Peyer's patch (tissue), 4 donors: ENCODE measurements at regions not wholly inside any gene's neighbourhood (a gene's known extent, or its start where the extent isn't known, plus 50 kb on each side); places are given as distances from the start of the nearest gene placed in this dataset.

ENCODE experiments used
- DNase-seq, 3 donors: peaks; one replicate each; pipeline ENCODE4 v3.0.0-alpha.2; 2017 to 2019
- H3K27ac ChIP-seq, 4 donors: fragments of 200-600 bp; sonication (generic); one replicate each; pipeline ENCODE4 v1.5.1; 2016 to 2019
- H3K27me3 ChIP-seq, 2 donors: fragments of 200-600 bp; sonication (generic); one replicate each; pipeline ENCODE4 v1.5.1; 2019
- H3K36me3 ChIP-seq, 3 donors: fragments of 200-600 bp; sonication (generic); one replicate each; pipeline ENCODE4 v1.5.1; 2016 to 2019
- H3K4me1 ChIP-seq, 4 donors: fragments of 200-600 bp; sonication (generic); one replicate each; pipeline ENCODE4 v1.5.1; 2016 to 2019
- H3K4me3 ChIP-seq, 4 donors: fragments of 200-600 bp; sonication (generic); 1 replicate in 3 of 4; 2 replicates in 1 of 4; pipeline ENCODE4 v1.5.1; 2016 to 2019; ENCODE audit warnings: mild to moderate bottlenecking in 1 of 4
- H3K9me3 ChIP-seq, 4 donors: fragments of 200-600 bp; sonication (generic); one replicate each; pipeline ENCODE4 v1.5.1; 2016 to 2019; ENCODE audit warnings: mild to moderate bottlenecking in 1 of 4
- POLR2A ChIP-seq, 2 donors: fragments of 450-650 bp; IDR thresholded peaks; one replicate each; pipeline ENCODE4 v1.5.1; 2017; ENCODE audit warnings: antibody characterized with exemption in 2 of 2, mild to moderate bottlenecking in 2 of 2, moderate library complexity in 2 of 2
- TF ChIP-seq, protein P1 (sequence below), 6 experiments: fragments of 450-650 bp in 4 of 6; fragments of 200-600 bp in 2 of 6; sonication (generic) in 1 of 6; IDR thresholded peaks; one replicate each; pipeline ENCODE4 v1.5.1; 2017 to 2019; ENCODE audit warnings: antibody characterized with exemption in 6 of 6, mild to moderate bottlenecking in 3 of 6, moderate library complexity in 1 of 6

DNA sequence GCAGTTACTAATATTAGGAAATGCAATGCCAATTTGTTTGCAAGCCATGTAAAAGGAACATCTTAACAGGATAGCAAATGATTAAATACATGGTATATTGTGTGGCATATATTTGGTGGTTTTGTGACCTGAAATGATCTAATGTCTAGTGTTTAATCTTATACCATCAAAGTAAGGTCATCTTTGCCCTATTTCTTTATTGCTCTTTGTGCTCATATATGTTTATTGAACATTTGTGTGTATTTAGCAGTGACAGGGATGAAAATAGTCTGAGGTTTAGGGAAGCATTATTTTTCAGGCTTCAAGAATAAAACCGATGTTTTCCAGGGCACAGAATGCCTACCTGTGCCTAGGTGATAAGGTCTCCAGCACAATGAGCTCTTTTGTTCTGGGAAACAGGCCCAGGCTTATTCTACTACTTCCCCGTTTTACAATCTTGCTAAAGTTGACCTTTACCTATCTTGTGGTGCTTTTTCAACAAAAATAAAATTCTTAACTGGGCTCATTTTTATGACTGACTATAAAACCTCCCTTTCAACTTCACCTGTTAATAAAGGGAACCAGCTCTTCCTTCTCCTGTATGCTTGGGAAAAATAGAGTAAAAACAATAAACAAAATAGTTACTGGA, 105.6 kb upstream of the ANKH start:
- Histone ChIP-seq H3K4me1 (no peaks in the 10 kb centered on the region), H3K27ac (peak overlapping the region in 1 of 4 donors; percentile 39), H3K27me3 (no peaks in the 10 kb centered on the region), H3K9me3 (no peaks in the 10 kb centered on the region), H3K4me3 (no peak overlapping the region), H3K36me3 (no peaks in the 10 kb centered on the region)
- no peak for TF ChIP-seq POLR2A (IDR thresholded peaks at IDR 0.05)
- TF ChIP-seq, protein P1, sequence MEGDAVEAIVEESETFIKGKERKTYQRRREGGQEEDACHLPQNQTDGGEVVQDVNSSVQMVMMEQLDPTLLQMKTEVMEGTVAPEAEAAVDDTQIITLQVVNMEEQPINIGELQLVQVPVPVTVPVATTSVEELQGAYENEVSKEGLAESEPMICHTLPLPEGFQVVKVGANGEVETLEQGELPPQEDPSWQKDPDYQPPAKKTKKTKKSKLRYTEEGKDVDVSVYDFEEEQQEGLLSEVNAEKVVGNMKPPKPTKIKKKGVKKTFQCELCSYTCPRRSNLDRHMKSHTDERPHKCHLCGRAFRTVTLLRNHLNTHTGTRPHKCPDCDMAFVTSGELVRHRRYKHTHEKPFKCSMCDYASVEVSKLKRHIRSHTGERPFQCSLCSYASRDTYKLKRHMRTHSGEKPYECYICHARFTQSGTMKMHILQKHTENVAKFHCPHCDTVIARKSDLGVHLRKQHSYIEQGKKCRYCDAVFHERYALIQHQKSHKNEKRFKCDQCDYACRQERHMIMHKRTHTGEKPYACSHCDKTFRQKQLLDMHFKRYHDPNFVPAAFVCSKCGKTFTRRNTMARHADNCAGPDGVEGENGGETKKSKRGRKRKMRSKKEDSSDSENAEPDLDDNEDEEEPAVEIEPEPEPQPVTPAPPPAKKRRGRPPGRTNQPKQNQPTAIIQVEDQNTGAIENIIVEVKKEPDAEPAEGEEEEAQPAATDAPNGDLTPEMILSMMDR (IDR thresholded peaks at IDR 0.05) = no peak
- DNase-seq = no peak

DNA sequence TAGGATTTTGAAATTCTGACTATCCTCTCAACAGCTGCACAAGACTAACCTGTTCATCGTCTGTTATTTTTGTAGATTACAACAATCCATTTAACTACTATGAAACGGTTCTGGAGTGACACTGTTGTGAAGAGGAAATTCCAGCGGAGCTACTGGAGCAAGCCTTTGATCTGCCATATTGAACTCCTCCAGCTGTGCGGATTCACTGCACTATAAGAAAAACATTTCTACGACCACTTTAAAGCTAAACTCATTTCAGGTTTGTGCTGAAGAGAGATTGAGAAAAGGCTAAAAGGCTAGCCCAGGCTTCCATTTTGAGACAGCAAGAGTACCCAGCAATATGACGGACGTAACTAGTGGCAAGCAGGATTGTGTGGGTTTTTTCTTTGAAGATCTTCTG, 104.9 kb upstream of the ANKH start:
- H3K36me3 ChIP-seq = no peaks in the 10 kb centered on the region
- no peaks in the 10 kb centered on the region for H3K4me1 ChIP-seq
- H3K4me3 ChIP-seq = no peak overlapping the region
- no peaks in the 10 kb centered on the region for H3K27me3 ChIP-seq
- DNase-seq = no peak
- H3K9me3 ChIP-seq = no peaks in the 10 kb centered on the region
- H3K27ac ChIP-seq = no peak overlapping the region
- TF ChIP-seq, protein P1 (IDR thresholded peaks at IDR 0.05) = no peak
- TF ChIP-seq POLR2A (IDR thresholded peaks at IDR 0.05) = no peak

DNA sequence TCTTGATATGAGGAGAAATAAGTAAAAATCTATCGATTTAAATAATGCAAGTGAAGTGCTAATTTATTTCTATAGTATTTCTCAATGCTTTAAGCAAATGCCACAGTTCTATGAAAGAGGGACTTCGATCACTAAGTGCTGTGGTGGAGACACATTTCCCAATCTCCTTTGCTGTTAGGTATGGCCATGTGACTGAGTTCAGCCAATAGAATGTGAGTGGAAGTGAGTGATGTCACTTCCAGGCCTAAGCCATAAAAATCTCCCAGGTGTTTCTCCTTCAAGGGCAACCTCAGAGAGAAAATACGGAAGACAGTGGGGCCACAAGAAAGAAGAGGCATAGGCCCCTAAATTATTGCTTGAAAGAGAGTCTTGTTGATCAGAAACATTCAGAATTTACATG, 100.3 kb upstream of the ANKH start:
- Histone ChIP-seq H3K27ac (no peak overlapping the region), H3K4me1 (no peaks in the 10 kb centered on the region), H3K27me3 (no peaks in the 10 kb centered on the region), H3K9me3 (no peaks in the 10 kb centered on the region), H3K4me3 (no peak overlapping the region), H3K36me3 (no peaks in the 10 kb centered on the region)
- TF ChIP-seq, protein P1 (IDR thresholded peaks at IDR 0.05) = no peak
- TF ChIP-seq POLR2A (IDR thresholded peaks at IDR 0.05) = no peak
- DNase-seq = no peak

DNA sequence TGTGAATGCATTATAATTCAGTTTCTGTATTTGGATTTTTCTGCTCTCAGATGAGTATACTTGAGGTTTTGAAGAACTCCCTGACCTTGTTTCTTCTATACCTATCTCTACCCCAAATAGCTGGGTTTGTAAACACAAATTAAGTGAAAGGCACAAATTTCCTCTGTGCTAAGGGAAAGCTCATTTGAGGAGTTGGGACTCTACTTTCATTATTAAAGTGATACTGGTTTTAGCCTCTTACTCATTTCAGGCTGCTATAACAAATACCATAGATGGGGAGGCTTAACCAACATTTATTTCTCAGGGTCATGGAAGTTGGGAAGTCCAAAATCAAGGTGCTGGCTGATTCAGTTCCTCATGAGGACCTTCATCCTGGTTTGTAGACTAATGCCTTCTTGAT, 97.2 kb upstream of the ANKH start:
- no peak overlapping the region for H3K27ac ChIP-seq
- TF ChIP-seq POLR2A (IDR thresholded peaks at IDR 0.05) = no peak
- TF ChIP-seq, protein P1 (IDR thresholded peaks at IDR 0.05) = no peak
- no peaks in the 10 kb centered on the region for H3K4me1 ChIP-seq
- H3K9me3 ChIP-seq = no peaks in the 10 kb centered on the region
- no peaks in the 10 kb centered on the region for H3K36me3 ChIP-seq
- H3K27me3 ChIP-seq = no peaks in the 10 kb centered on the region
- no peak for DNase-seq
- H3K4me3 ChIP-seq = no peak overlapping the region

DNA sequence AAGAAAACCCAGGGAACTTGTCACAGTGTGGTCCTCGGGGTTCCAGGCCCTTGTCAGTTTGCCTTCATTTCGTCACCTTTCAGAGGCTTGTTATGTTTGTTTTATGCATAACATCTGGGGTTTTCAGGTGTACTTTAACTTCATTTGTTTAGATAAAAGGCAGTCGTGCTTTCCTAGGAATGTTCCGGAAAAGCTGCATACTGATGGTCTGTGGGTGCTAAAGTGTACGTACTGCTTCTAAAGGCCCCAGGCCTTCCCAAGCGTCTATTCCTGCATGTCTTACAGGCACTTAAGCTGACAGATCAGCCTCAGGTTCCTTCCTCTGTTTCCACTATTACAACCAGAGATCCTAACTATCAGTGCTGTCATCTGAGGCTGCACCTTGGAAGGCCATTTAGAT, 95.6 kb upstream of the ANKH start:
- H3K9me3 ChIP-seq = no peaks in the 10 kb centered on the region
- TF ChIP-seq, protein P1 (IDR thresholded peaks at IDR 0.05) = no peak
- TF ChIP-seq POLR2A (IDR thresholded peaks at IDR 0.05) = no peak
- no peak overlapping the region for H3K4me3 ChIP-seq
- no peaks in the 10 kb centered on the region for H3K4me1 ChIP-seq
- H3K36me3 ChIP-seq = no peaks in the 10 kb centered on the region
- H3K27me3 ChIP-seq = no peaks in the 10 kb centered on the region
- no peak for DNase-seq
- H3K27ac ChIP-seq = no peak overlapping the region

DNA sequence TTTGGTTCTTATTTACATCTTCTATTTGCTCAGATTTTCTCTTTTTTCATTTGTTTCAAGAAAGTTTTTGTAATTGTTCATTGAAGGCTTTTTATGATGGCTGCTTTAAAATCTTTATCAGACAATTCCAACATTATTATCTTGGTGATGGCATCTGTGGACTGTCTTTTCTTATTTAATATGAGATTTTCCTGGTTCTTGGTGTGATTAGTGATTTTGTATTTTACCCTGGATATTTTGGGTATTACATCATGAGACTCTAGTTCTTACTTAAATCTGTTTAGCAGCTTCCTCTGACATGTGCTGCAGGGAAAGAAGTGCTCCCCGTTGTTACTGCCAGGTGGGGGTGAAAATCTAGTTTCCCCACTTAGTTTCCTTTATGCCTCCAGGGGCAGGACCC, 94.2 kb upstream of the ANKH start:
- Histone ChIP-seq H3K4me3 (no peak overlapping the region), H3K27me3 (no peaks in the 10 kb centered on the region), H3K27ac (no peak overlapping the region), H3K36me3 (no peaks in the 10 kb centered on the region), H3K4me1 (no peaks in the 10 kb centered on the region), H3K9me3 (no peaks in the 10 kb centered on the region)
- no peak for TF ChIP-seq POLR2A (IDR thresholded peaks at IDR 0.05)
- TF ChIP-seq, protein P1 (IDR thresholded peaks at IDR 0.05) = no peak
- no peak for DNase-seq
